Calu3 (cell line): ENCODE measurements at regions not wholly inside any gene's neighbourhood (a gene's known extent, or its start where the extent isn't known, plus 50 kb on each side); places are given as distances from the start of the nearest gene placed in this dataset.

Source experiments
- BruUV-seq: library from RNA; stranded (reverse); fragments of 400-500 nt; replicated peaks from 2 replicates; lab custom pipeline; 2021; lab: Mats Ljungman, UMichigan
- CTCF ChIA-PET: fragments of 300-600 bp; sonication (Branson Sonifier 250); formaldehyde crosslinking; loops from one replicate; lab custom pipeline; 2022; ENCODE audit warnings: antibody characterized with exemption; lab: Charles Lee
- DNase-seq: peaks from one replicate; pipeline ENCODE4 v3.0.0; 2022
- H3K27ac Mint-ChIP-seq: one replicate; pipeline ENCODE4 v1.8.0; 2022; ENCODE audit warnings: mixed read lengths; ENCODE audit not compliant: unreplicated experiment
- H3K27me3 Mint-ChIP-seq: one replicate; pipeline ENCODE4 v1.8.0; 2022; ENCODE audit warnings: mixed read lengths; ENCODE audit not compliant: unreplicated experiment
- H3K36me3 Mint-ChIP-seq: one replicate; pipeline ENCODE4 v1.8.0; 2022; ENCODE audit warnings: mild to moderate bottlenecking, moderate library complexity, mixed read lengths; ENCODE audit not compliant: insufficient read depth, unreplicated experiment
- H3K4me1 Mint-ChIP-seq: one replicate; pipeline ENCODE4 v1.8.0; 2022; ENCODE audit warnings: mild to moderate bottlenecking, low read depth, mixed read lengths; ENCODE audit not compliant: unreplicated experiment
- H3K4me3 Mint-ChIP-seq: one replicate; pipeline ENCODE4 v1.8.0; 2022; ENCODE audit warnings: mild to moderate bottlenecking, low read depth, moderate library complexity, mixed read lengths; ENCODE audit not compliant: unreplicated experiment
- H3K9me3 Mint-ChIP-seq: one replicate; pipeline ENCODE4 v1.8.0; 2022; ENCODE audit warnings: low read depth, mixed read lengths; ENCODE audit not compliant: unreplicated experiment
- CTCF ChIP-seq: fragments of 200-600 bp; IDR thresholded peaks from one replicate; pipeline ENCODE4 v1.8.0; 2022; ENCODE audit warnings: antibody characterized with exemption; ENCODE audit not compliant: unreplicated experiment
- intact Hi-C: fragments of 100-400 bp; cut with micrococcal nuclease; formaldehyde crosslinking; loops from one replicate; pipeline ENCODE4 v1.10.0; 2022; ENCODE audit not compliant: unreplicated experiment

GRCh38 chr7:67455508-67455907 is 458.9 kb downstream of the TYW1 start:
- TF ChIP-seq CTCF: no peak
- BruUV-seq: no TSS peak
- intact Hi-C loops: no loop called here
- Mint-ChIP-seq H3K4me1 (no peaks in the 10 kb centered on the region), H3K36me3 (no peaks in the 10 kb centered on the region), H3K27ac (no peak overlapping the region), H3K27me3 (peaks cover 41% of the 10 kb centered on the region), H3K9me3 (no peaks in the 10 kb centered on the region), H3K4me3 (no peak overlapping the region)
- CTCF ChIA-PET: no interaction called here
- no peak for DNase-seq

- no peak overlapping the region for H3K27ac Mint-ChIP-seq
- no TSS peak for BruUV-seq
Measured at GRCh38 chr7:67462781-67463191, 466.2 kb downstream of the TYW1 start.

GRCh38 chr7:67463316-67463715 is 466.7 kb downstream of the TYW1 start:
- BruUV-seq: no TSS peak
- H3K9me3 Mint-ChIP-seq: peaks cover under 1% of the 10 kb centered on the region
- H3K27ac Mint-ChIP-seq: no peak overlapping the region
- no peak for DNase-seq
- no peak overlapping the region for H3K4me3 Mint-ChIP-seq
- TF ChIP-seq CTCF: no peak
- CTCF ChIA-PET: no interaction called here
- H3K27me3 Mint-ChIP-seq: peaks cover 22% of the 10 kb centered on the region
- no peaks in the 10 kb centered on the region for H3K4me1 Mint-ChIP-seq
- intact Hi-C loops: no loop called here
- H3K36me3 Mint-ChIP-seq: no peaks in the 10 kb centered on the region

More at GRCh38 chr7:67462781-67463191, 466.2 kb downstream of the TYW1 start:
- Mint-ChIP-seq H3K36me3 (no peaks in the 10 kb centered on the region), H3K9me3 (no peaks in the 10 kb centered on the region), H3K27me3 (peaks cover 26% of the 10 kb centered on the region), H3K4me3 (no peak overlapping the region), H3K4me1 (no peaks in the 10 kb centered on the region)
- no peak for DNase-seq
- TF ChIP-seq CTCF: no peak
- CTCF ChIA-PET: no interaction called here
- intact Hi-C loops: no loop called here

GRCh38 chr7:67463983-67464382 is 467.4 kb downstream of the TYW1 start:
- DNase-seq: no peak
- Mint-ChIP-seq H3K27me3 (peaks cover 15% of the 10 kb centered on the region), H3K36me3 (no peaks in the 10 kb centered on the region), H3K4me3 (no peak overlapping the region), H3K9me3 (peaks cover 4% of the 10 kb centered on the region), H3K27ac (no peak overlapping the region), H3K4me1 (no peaks in the 10 kb centered on the region)
- no peak for TF ChIP-seq CTCF
- intact Hi-C loops: no loop called here
- CTCF ChIA-PET: no interaction called here
- BruUV-seq: no TSS peak

- no TSS peak for BruUV-seq
- DNase-seq: no peak
- peaks cover 4% of the 10 kb centered on the region for H3K9me3 Mint-ChIP-seq
- H3K27ac Mint-ChIP-seq: no peak overlapping the region
- H3K4me1 Mint-ChIP-seq: no peaks in the 10 kb centered on the region
- intact Hi-C loops: no loop called here
- no peaks in the 10 kb centered on the region for H3K36me3 Mint-ChIP-seq
- no peaks in the 10 kb centered on the region for H3K27me3 Mint-ChIP-seq
- CTCF ChIA-PET: no interaction called here
- TF ChIP-seq CTCF: no peak
- H3K4me3 Mint-ChIP-seq: no peak overlapping the region
Measured at GRCh38 chr7:67466109-67466508, 469.5 kb downstream of the TYW1 start.
